GM12878 (cell line): ENCODE measurements at regions not wholly inside any gene's neighbourhood (a gene's known extent, or its start where the extent isn't known, plus 50 kb on each side); places are given as distances from the start of the nearest gene placed in this dataset.

Experiments used
- ATAC-seq: fragments of 200-7000 bp; cut with Tn5 transposase; 3 replicates; pipeline ENCODE4 v1.9.1; 2020; ENCODE audit warnings: mild to moderate bottlenecking, moderate library complexity
- BruUV-seq: library from RNA; stranded (reverse); fragments of 400-500 nt; replicated peaks from 2 replicates; lab custom pipeline; 2021; lab: Mats Ljungman, UMichigan
- CTCF ChIA-PET: fragments of 300-600 bp; sonication (Branson Sonifier 250); formaldehyde crosslinking; extraction: SDS; loops from one replicate; lab custom pipeline; 2021; ENCODE audit warnings: inconsistent platforms; lab: Yijun Ruan, JAX
- POLR2A ChIA-PET: fragments of 350-600 bp; formaldehyde crosslinking; extraction: SDS; loops from one replicate; lab custom pipeline; 2021; ENCODE audit warnings: inconsistent platforms; lab: Charles Lee
- RAD21 ChIA-PET: fragments of 300-600 bp; sonication (Branson Sonifier 250); formaldehyde crosslinking; loops from one replicate; lab custom pipeline; 2023; ENCODE audit warnings: antibody characterized with exemption; ENCODE audit not compliant: unreplicated experiment; lab: Charles Lee
- SMC1A ChIA-PET: fragments of 300-600 bp; sonication (Branson Sonifier 250); formaldehyde crosslinking; loops from one replicate; lab custom pipeline; 2023; ENCODE audit not compliant: unreplicated experiment, uncharacterized antibody; lab: Charles Lee
- DNase-seq: peaks from one replicate; pipeline ENCODE4 v3.0.0-alpha.2; 2011; ENCODE audit warnings: low read depth, low spot score
- FAIRE-seq: peaks from 3 replicates; lab custom pipeline; 2011; peaks lifted over from hg19 to GRCh38; lab: Jason Lieb, UNC
- H2AFZ ChIP-seq: 2 replicates; pipeline ENCODE4 v1.6.0; 2011; ENCODE audit warnings: low read depth, low read length, control low read depth; ENCODE audit not compliant: control insufficient read depth
- H3K27ac ChIP-seq: 2 replicates; pipeline ENCODE4 v1.5.1; 2011; ENCODE audit warnings: control low read depth; ENCODE audit not compliant: control insufficient read depth, insufficient read depth
- H3K27me3 ChIP-seq, 2 experiments: replicated peaks in 1 of 2; 2 replicates each; pipeline versions ENCODE4 v1.6.0 to v1.6.1; 2011; ENCODE audit warnings: low read length in 1 of 2; ENCODE audit not compliant: control insufficient read depth in 2 of 2, insufficient read depth in 2 of 2
- H3K36me3 ChIP-seq, 2 experiments: 2 replicates each; pipeline ENCODE4 v1.5.1; 2011; ENCODE audit warnings: low read length in 1 of 2; ENCODE audit not compliant: control insufficient read depth in 2 of 2, insufficient read depth in 2 of 2
- H3K4me1 ChIP-seq: 2 replicates; pipeline ENCODE4 v1.6.1; 2011; ENCODE audit warnings: mild to moderate bottlenecking, low read length, moderate library complexity, mixed read lengths; ENCODE audit not compliant: control insufficient read depth, insufficient read depth
- H3K4me2 ChIP-seq: 2 replicates; pipeline ENCODE4 v1.6.0; 2011; ENCODE audit warnings: control low read depth; ENCODE audit not compliant: control insufficient read depth, insufficient read depth
- H3K4me3 ChIP-seq: fragments of 200-600 bp; sonication (generic); 2 replicates; pipeline ENCODE4 v1.5.1; 2016
- H3K79me2 ChIP-seq: 2 replicates; pipeline ENCODE4 v1.6.0; 2011; ENCODE audit warnings: low read length; ENCODE audit not compliant: control insufficient read depth, insufficient read depth
- H3K9ac ChIP-seq: 2 replicates; pipeline ENCODE4 v1.8.0; 2011; ENCODE audit warnings: low read length, control low read depth, mixed read lengths; ENCODE audit not compliant: control insufficient read depth, insufficient read depth
- H3K9me3 ChIP-seq: replicated peaks from 3 replicates; pipeline ENCODE4 v1.5.1; 2011; ENCODE audit warnings: mild to moderate bottlenecking, low read length; ENCODE audit not compliant: control insufficient read depth, insufficient read depth
- H4K20me1 ChIP-seq: 2 replicates; pipeline ENCODE4 v1.6.0; 2011; ENCODE audit not compliant: control insufficient read depth, insufficient read depth
- CHD4 ChIP-seq: fragments of 200-600 bp; sonication (generic); IDR thresholded peaks from 2 replicates; pipeline ENCODE4 v1.6.1; 2016; ENCODE audit warnings: mild to moderate bottlenecking
- CREB1 ChIP-seq: IDR thresholded peaks from 2 replicates; pipeline ENCODE4 v1.6.1; 2012; ENCODE audit warnings: low read depth, mild to moderate bottlenecking, inconsistent platforms
- KAT2A ChIP-seq: conservative IDR thresholded peaks from 2 replicates; pipeline ENCODE4 v1.6.1; 2011; ENCODE audit warnings: low read depth, low read length; ENCODE audit not compliant: control insufficient read depth
- MTA3 ChIP-seq: IDR thresholded peaks from 2 replicates; pipeline ENCODE4 v1.6.1; 2012; ENCODE audit warnings: low read length, inconsistent platforms, borderline replicate concordance
- NFYA ChIP-seq: IDR thresholded peaks from 2 replicates; pipeline ENCODE4 v1.6.1; 2011; ENCODE audit warnings: low read depth, mild to moderate bottlenecking, low read length, improper control_type of control experiment, borderline replicate concordance
- PAX8 ChIP-seq: fragments of 450-650 bp; IDR thresholded peaks from 2 replicates; pipeline ENCODE4 v1.6.1; 2017; ENCODE audit warnings: mild to moderate bottlenecking, moderate library complexity
- SMAD1 ChIP-seq: fragments of 450-650 bp; IDR thresholded peaks from 2 replicates; pipeline ENCODE4 v1.6.1; 2018; ENCODE audit warnings: mild to moderate bottlenecking, low read depth; ENCODE audit not compliant: partially characterized antibody
- SP1 ChIP-seq: IDR thresholded peaks from one replicate; pipeline ENCODE4 v1.6.1; 2011; ENCODE audit warnings: low read depth, low read length
- STAT1 ChIP-seq: fragments of 450-650 bp; conservative IDR thresholded peaks from 2 replicates; pipeline ENCODE4 v1.6.1; 2014; ENCODE audit warnings: antibody characterized with exemption, mild to moderate bottlenecking
- TCF12 ChIP-seq: IDR thresholded peaks from 2 replicates; pipeline ENCODE4 v1.6.1; 2011; ENCODE audit warnings: low read depth, mild to moderate bottlenecking, low read length
- ZBED1 ChIP-seq: IDR thresholded peaks from 2 replicates; pipeline ENCODE4 v1.6.1; 2016; ENCODE audit warnings: borderline replicate concordance
- ZNF217 ChIP-seq: fragments of 450-650 bp; IDR thresholded peaks from 2 replicates; pipeline ENCODE4 v1.6.1; 2017; ENCODE audit warnings: antibody characterized with exemption, mild to moderate bottlenecking
- ZNF384 ChIP-seq: IDR thresholded peaks from 2 replicates; pipeline ENCODE4 v1.6.1; 2012; ENCODE audit warnings: low read depth, mild to moderate bottlenecking, low read length, improper control_type of control experiment, borderline replicate concordance
- WGBS: methylation state at CpG from one replicate; pipeline ENCODE4 v1.1.6; 2016; ENCODE audit warnings: low lambda C conversion rate; ENCODE audit not compliant: insufficient replicate concordance, insufficient coverage; ENCODE audit errors: missing lambda C conversion rate; 5-methylcytosine and 5-hydroxymethylcytosine counted together
- in situ Hi-C: fragments of 300-500 bp; cut with MboI; formaldehyde crosslinking; loops from 9 replicates; pipeline ENCODE4 v1.14.3; 2018; ENCODE audit warnings: mixed read lengths
- intact Hi-C: fragments of 100-400 bp; cut with micrococcal nuclease; formaldehyde crosslinking; loops from one replicate; pipeline ENCODE4 v1.14.2; 2022; ENCODE audit not compliant: unreplicated experiment
- TF ChIP-seq, protein P1 (sequence below), 3 experiments: IDR thresholded peaks in 2 of 3; conservative IDR thresholded peaks in 1 of 3; 2 replicates each; pipeline ENCODE4 v1.5.1; 2011; ENCODE audit warnings: low read depth in 3 of 3, low read length in 3 of 3, mild to moderate bottlenecking in 3 of 3, control low read depth in 2 of 3, moderate library complexity in 2 of 3, inconsistent platforms in 1 of 3, mixed read lengths in 1 of 3; ENCODE audit not compliant: control insufficient read depth in 2 of 3, insufficient read depth in 1 of 3; ENCODE audit errors: extremely low read depth in 1 of 3
- TF ChIP-seq, protein P2 (sequence below): fragments of 450-650 bp; formaldehyde crosslinking; IDR thresholded peaks from 2 replicates; pipeline ENCODE4 v1.4.0; 2020; ENCODE audit warnings: mild to moderate bottlenecking, moderate library complexity

DNA sequence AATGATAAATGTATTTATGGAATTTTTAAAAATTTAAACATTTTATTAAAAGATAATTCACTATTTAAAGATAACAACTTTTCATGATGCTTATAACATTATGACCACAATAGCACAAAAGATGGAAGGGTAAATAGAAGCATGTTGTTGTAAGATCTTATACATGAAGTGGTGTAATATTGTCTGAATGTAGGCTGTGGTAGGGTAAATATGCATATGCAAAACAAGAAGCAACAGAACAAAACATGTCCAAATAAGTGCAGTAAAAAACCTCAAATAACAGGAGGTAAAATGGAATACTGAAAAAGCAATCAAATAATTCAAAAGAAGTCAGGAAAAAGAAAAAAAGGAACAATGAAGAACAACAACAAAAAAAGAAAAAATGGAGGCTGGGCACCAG, 56.0 kb downstream of the ADM start (continued):
- no peak for TF ChIP-seq NFYA
- TF ChIP-seq, protein P1, sequence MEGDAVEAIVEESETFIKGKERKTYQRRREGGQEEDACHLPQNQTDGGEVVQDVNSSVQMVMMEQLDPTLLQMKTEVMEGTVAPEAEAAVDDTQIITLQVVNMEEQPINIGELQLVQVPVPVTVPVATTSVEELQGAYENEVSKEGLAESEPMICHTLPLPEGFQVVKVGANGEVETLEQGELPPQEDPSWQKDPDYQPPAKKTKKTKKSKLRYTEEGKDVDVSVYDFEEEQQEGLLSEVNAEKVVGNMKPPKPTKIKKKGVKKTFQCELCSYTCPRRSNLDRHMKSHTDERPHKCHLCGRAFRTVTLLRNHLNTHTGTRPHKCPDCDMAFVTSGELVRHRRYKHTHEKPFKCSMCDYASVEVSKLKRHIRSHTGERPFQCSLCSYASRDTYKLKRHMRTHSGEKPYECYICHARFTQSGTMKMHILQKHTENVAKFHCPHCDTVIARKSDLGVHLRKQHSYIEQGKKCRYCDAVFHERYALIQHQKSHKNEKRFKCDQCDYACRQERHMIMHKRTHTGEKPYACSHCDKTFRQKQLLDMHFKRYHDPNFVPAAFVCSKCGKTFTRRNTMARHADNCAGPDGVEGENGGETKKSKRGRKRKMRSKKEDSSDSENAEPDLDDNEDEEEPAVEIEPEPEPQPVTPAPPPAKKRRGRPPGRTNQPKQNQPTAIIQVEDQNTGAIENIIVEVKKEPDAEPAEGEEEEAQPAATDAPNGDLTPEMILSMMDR (IDR thresholded peaks at IDR 0.05 in 2 of 3, conservative IDR thresholded peaks at IDR 0.05 in 1 of 3; ENCODE audit: control insufficient read depth in 2 of 3, extremely low read depth in 1 of 3, insufficient read depth in 1 of 3, low read depth in 3 of 3, low read length in 3 of 3) = no peak
- no peak for TF ChIP-seq STAT1

DNA sequence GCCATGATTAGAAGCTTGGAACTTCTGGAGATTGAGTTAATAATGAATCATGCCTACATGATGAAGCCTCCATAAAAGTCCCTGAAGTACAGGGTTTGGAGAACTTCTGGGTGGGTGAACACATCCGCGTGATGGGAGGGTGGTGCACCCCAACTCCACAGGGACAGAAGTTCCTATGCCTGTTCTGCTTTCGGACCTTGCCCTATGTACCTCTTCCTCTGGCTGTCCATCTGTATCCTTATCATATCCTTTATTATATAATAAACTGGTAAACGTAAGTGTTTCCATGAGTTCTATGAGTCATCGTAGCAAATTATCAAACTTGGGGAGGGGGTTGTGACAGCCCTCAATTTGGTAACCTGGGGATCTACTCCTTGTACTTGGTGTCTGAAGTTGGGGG, 60.2 kb downstream of the ADM start:
- WGBS = 57% methylated on average over 5 of the region's 5 CpGs
- intact Hi-C loops (no loop called here), in situ Hi-C loops (no loop called here)
- ATAC-seq (no peak), FAIRE-seq (no peak), DNase-seq (no peak)
- no peaks in the 10 kb centered on the region for H3K9me3 ChIP-seq
- CTCF ChIA-PET = interaction anchor here (0.6 to 5.0 kb wide), 8 partner anchors 10 to 845 kb away, joined by 3 to 33 read pairs (median 10); partner anchors contain the start of gene ADM
- RAD21 ChIA-PET = interaction anchor here (0.7 to 2.4 kb wide), 3 partner anchors 37 to 176 kb away, joined by 3 to 8 read pairs (median 5); partner anchors contain the start of gene RNF141
- H4K20me1 ChIP-seq = no peaks in the 10 kb centered on the region; the same call in 1 of the 2 replicates
- no peak overlapping the region for H3K4me3 ChIP-seq
- no peak overlapping the region for H3K9ac ChIP-seq
- SMC1A ChIA-PET = interaction anchor here (1.4 to 2.3 kb wide), 2 partner anchors 157 to 176 kb away, joined by 5 to 20 read pairs; partner anchors contain the start of gene RNF141
- POLR2A ChIA-PET = no interaction called here
- H3K4me1 ChIP-seq = no peaks in the 10 kb centered on the region; the same call in 1 of the 2 replicates
- BruUV-seq = no TSS peak
- H3K27me3 ChIP-seq = no peaks in the 10 kb centered on the region
- H3K79me2 ChIP-seq = no peaks in the 10 kb centered on the region
- H3K27ac ChIP-seq = no peak overlapping the region
- no peak overlapping the region for H2AFZ ChIP-seq
- H3K36me3 ChIP-seq = no peaks in the 10 kb centered on the region
- no peak overlapping the region for H3K4me2 ChIP-seq
- TF ChIP-seq ZBED1 (no peak), ZNF217 (no peak), ZNF384 (no peak), CREB1 (no peak), PAX8 (no peak), MTA3 (no peak), KAT2A (no peak), SP1 (no peak), CHD4 (no peak), TCF12 (no peak), SMAD1 (no peak)
- TF ChIP-seq, protein P2, sequence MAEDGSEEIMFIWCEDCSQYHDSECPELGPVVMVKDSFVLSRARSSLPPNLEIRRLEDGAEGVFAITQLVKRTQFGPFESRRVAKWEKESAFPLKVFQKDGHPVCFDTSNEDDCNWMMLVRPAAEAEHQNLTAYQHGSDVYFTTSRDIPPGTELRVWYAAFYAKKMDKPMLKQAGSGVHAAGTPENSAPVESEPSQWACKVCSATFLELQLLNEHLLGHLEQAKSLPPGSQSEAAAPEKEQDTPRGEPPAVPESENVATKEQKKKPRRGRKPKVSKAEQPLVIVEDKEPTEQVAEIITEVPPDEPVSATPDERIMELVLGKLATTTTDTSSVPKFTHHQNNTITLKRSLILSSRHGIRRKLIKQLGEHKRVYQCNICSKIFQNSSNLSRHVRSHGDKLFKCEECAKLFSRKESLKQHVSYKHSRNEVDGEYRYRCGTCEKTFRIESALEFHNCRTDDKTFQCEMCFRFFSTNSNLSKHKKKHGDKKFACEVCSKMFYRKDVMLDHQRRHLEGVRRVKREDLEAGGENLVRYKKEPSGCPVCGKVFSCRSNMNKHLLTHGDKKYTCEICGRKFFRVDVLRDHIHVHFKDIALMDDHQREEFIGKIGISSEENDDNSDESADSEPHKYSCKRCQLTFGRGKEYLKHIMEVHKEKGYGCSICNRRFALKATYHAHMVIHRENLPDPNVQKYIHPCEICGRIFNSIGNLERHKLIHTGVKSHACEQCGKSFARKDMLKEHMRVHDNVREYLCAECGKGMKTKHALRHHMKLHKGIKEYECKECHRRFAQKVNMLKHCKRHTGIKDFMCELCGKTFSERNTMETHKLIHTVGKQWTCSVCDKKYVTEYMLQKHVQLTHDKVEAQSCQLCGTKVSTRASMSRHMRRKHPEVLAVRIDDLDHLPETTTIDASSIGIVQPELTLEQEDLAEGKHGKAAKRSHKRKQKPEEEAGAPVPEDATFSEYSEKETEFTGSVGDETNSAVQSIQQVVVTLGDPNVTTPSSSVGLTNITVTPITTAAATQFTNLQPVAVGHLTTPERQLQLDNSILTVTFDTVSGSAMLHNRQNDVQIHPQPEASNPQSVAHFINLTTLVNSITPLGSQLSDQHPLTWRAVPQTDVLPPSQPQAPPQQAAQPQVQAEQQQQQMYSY = no peak
